Ishikawa (cell line): ENCODE measurements at regions not wholly inside any gene's neighbourhood (a gene's known extent, or its start where the extent isn't known, plus 50 kb on each side); places are given as distances from the start of the nearest gene placed in this dataset.

ENCODE experiments used
- EGR1 ChIP-seq: IDR thresholded peaks from 2 replicates; pipeline ENCODE4 v1.6.1; 2012
- TAF1 ChIP-seq: IDR thresholded peaks from 2 replicates; pipeline ENCODE4 v1.6.1; 2012; ENCODE audit warnings: low read depth, mild to moderate bottlenecking

DNA sequence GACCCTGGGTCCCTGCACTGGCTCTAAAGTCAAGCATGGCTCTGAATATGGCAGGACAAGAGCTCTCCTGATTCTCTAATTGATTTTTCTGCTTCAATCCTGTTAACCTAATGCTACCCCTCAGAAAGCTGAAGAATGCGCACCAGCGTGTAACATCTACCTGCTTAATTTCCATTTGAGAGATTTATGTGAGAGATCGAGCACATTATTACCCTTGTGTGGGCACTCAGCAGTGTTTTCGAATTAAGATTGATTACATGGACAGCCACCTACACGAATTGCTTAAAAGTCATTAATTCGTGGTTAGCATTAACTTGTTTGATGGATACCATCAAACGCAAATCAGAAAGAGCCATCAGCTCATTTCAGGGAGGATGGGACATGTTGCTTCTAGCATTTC lies 88.7 kb upstream of the PLPP4 start:
- TF ChIP-seq EGR1 (no peak), TAF1 (no peak)
